CD4-positive, alpha-beta T cell (primary cell): ENCODE measurements at regions not wholly inside any gene's neighbourhood (a gene's known extent, or its start where the extent isn't known, plus 50 kb on each side); places are given as distances from the start of the nearest gene placed in this dataset.
"Not testable (repeated sequence)": the region's sequence is repeated elsewhere in the genome, so short reads cannot be mapped to it uniquely, and the experiment has no call there.

Source experiments
- ATAC-seq: fragments of 200-7000 bp; cut with Tn5 transposase; one replicate; pipeline ENCODE4 v1.10.0; 2022; ENCODE audit warnings: mild to moderate bottlenecking; ENCODE audit not compliant: poor library complexity
- CTCF ChIA-PET: fragments of 350-600 bp; sonication (Branson Sonifier 250); formaldehyde crosslinking; loops from one replicate; lab custom pipeline; 2021; ENCODE audit warnings: antibody characterized with exemption, inconsistent platforms; lab: Charles Lee
- POLR2A ChIA-PET: fragments of 350-600 bp; sonication (Branson Sonifier 250); formaldehyde crosslinking; loops from one replicate; lab custom pipeline; 2021; ENCODE audit warnings: antibody characterized with exemption, inconsistent platforms; lab: Charles Lee
- DNase-seq, 14 experiments: peaks; one replicate each; pipeline ENCODE4 v3.0.0-alpha.2; 2013 to 2020; ENCODE audit warnings: mixed read lengths in 2 of 14
- H3K27ac ChIP-seq, 2 donors: one replicate each; pipeline versions ENCODE4 v1.5.1 to v1.7.0; 2013; ENCODE audit warnings: low read length in 2 of 2, low read depth in 1 of 2, mild to moderate bottlenecking in 1 of 2
- H3K27me3 ChIP-seq, 2 experiments: 1 replicate in 1 of 2; 2 replicates in 1 of 2; pipeline versions ENCODE4 v1.6.1 to v1.7.0; 2013; ENCODE audit warnings: low read length in 2 of 2, control low read depth in 1 of 2, mild to moderate bottlenecking in 1 of 2, moderate library complexity in 1 of 2; ENCODE audit not compliant: insufficient read depth in 2 of 2, control insufficient read depth in 1 of 2
- H3K36me3 ChIP-seq: one replicate; pipeline ENCODE4 v1.6.1; 2013; ENCODE audit warnings: low read length, control low read depth; ENCODE audit not compliant: insufficient read depth
- H3K4me1 ChIP-seq: one replicate; pipeline ENCODE4 v1.6.1; 2013; ENCODE audit warnings: low read length, control low read depth; ENCODE audit not compliant: insufficient read depth
- H3K4me3 ChIP-seq: one replicate; pipeline ENCODE4 v1.5.1; 2013; ENCODE audit warnings: mild to moderate bottlenecking, low read length, moderate library complexity
- H3K9me3 ChIP-seq, 2 experiments: 1 replicate in 1 of 2; 2 replicates in 1 of 2; pipeline versions ENCODE4 v1.6.1 to v1.7.0; 2013; ENCODE audit warnings: low read length in 2 of 2, mild to moderate bottlenecking in 2 of 2, control low read depth in 1 of 2, moderate library complexity in 1 of 2; ENCODE audit not compliant: control insufficient read depth in 1 of 2, insufficient read depth in 1 of 2
- H3K27ac Mint-ChIP-seq: one replicate; pipeline ENCODE4 v1.8.0; 2020; ENCODE audit warnings: mixed read lengths
- H3K27me3 Mint-ChIP-seq: one replicate; pipeline ENCODE4 v1.8.0; 2021; ENCODE audit warnings: mixed read lengths
- H3K36me3 Mint-ChIP-seq: one replicate; pipeline ENCODE4 v1.8.0; 2021; ENCODE audit warnings: low read depth, mixed read lengths
- H3K4me1 Mint-ChIP-seq: one replicate; pipeline ENCODE4 v1.8.0; 2021; ENCODE audit warnings: low read depth, mixed read lengths
- H3K4me3 Mint-ChIP-seq: one replicate; pipeline ENCODE4 v1.8.0; 2020; ENCODE audit warnings: mild to moderate bottlenecking, mixed read lengths
- H3K9me3 Mint-ChIP-seq: one replicate; pipeline ENCODE4 v1.8.0; 2020; ENCODE audit warnings: mixed read lengths
- intact Hi-C, 2 experiments: fragments of 100-400 bp; cut with DNase I in 1 of 2; cut with micrococcal nuclease in 1 of 2; formaldehyde crosslinking; loops; one replicate each; pipeline versions ENCODE4 v1.15.1 to v1.9.0; 2023 to 2025; cut with DNase I, micrococcal nuclease

- H3K9me3 ChIP-seq, H3K4me3 Mint-ChIP-seq, ATAC-seq, H3K27ac Mint-ChIP-seq, H3K4me3 ChIP-seq, DNase-seq, H3K27me3 Mint-ChIP-seq, POLR2A ChIA-PET, H3K36me3 ChIP-seq, intact Hi-C loops, H3K36me3 Mint-ChIP-seq, H3K27me3 ChIP-seq, H3K4me1 ChIP-seq, CTCF ChIA-PET, H3K27ac ChIP-seq, H3K4me1 Mint-ChIP-seq, H3K9me3 Mint-ChIP-seq: not testable (repeated sequence)
Observed at GRCh38 chr6:57898850-57899249, 581.4 kb downstream of the PRIM2 start.

- H3K9me3 Mint-ChIP-seq, H3K27ac ChIP-seq, CTCF ChIA-PET, POLR2A ChIA-PET, H3K4me1 ChIP-seq, H3K27me3 Mint-ChIP-seq, H3K27me3 ChIP-seq, intact Hi-C loops, H3K9me3 ChIP-seq, H3K4me1 Mint-ChIP-seq, H3K27ac Mint-ChIP-seq, H3K4me3 Mint-ChIP-seq, H3K36me3 ChIP-seq, H3K4me3 ChIP-seq, ATAC-seq, H3K36me3 Mint-ChIP-seq, DNase-seq: not testable (repeated sequence)
Observed at GRCh38 chr6:57900687-57901399, 583.4 kb downstream of the PRIM2 start.

- DNase-seq, H3K4me1 Mint-ChIP-seq, H3K27me3 Mint-ChIP-seq, H3K4me3 Mint-ChIP-seq, CTCF ChIA-PET, H3K9me3 ChIP-seq, H3K4me1 ChIP-seq, H3K27me3 ChIP-seq, H3K36me3 Mint-ChIP-seq, H3K9me3 Mint-ChIP-seq, H3K27ac Mint-ChIP-seq, H3K36me3 ChIP-seq, intact Hi-C loops, POLR2A ChIA-PET, ATAC-seq, H3K27ac ChIP-seq, H3K4me3 ChIP-seq: not testable (repeated sequence)
Observed at GRCh38 chr6:57901445-57901844, 584.0 kb downstream of the PRIM2 start.

GRCh38 chr6:57904356-57904755 lies 586.9 kb downstream of the PRIM2 start:
- H3K4me3 Mint-ChIP-seq, DNase-seq, H3K27ac Mint-ChIP-seq, H3K27me3 ChIP-seq, CTCF ChIA-PET, H3K4me1 Mint-ChIP-seq, H3K9me3 ChIP-seq, H3K36me3 ChIP-seq, intact Hi-C loops, H3K27me3 Mint-ChIP-seq, H3K4me3 ChIP-seq, H3K36me3 Mint-ChIP-seq, H3K27ac ChIP-seq, H3K9me3 Mint-ChIP-seq, POLR2A ChIA-PET, ATAC-seq, H3K4me1 ChIP-seq: not testable (repeated sequence)

GRCh38 chr6:57915300-57915699 lies 597.9 kb downstream of the PRIM2 start:
- H3K9me3 ChIP-seq, ATAC-seq, H3K27ac ChIP-seq, H3K27me3 Mint-ChIP-seq, DNase-seq, CTCF ChIA-PET, H3K4me3 ChIP-seq, H3K4me3 Mint-ChIP-seq, H3K4me1 ChIP-seq, H3K9me3 Mint-ChIP-seq, H3K4me1 Mint-ChIP-seq, intact Hi-C loops, H3K27me3 ChIP-seq, H3K27ac Mint-ChIP-seq, H3K36me3 ChIP-seq, POLR2A ChIA-PET: not testable (repeated sequence)
- H3K36me3 Mint-ChIP-seq = peaks cover 10% of the 10 kb centered on the region

DNA sequence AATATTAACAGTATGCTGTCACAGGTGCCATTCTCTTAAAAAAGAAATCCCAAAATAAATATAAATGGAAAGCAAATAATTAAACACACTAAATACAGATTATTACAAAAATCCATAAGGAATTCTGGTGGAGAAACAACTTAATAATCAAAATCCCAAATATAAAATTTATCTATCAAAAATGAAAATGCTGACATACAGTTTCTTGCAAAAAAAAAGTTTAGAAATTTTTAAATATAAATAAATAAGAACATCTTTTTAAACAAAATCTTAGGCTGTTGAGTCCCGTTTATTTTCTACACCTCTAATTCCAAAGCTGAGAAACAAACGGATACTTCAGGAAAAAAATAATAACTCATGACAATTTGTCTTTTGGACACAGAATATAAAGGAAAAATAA lies 625.5 kb downstream of the PRIM2 start:
- H3K9me3 Mint-ChIP-seq, CTCF ChIA-PET, DNase-seq, H3K4me3 ChIP-seq, H3K9me3 ChIP-seq, H3K27ac ChIP-seq, H3K27ac Mint-ChIP-seq, H3K36me3 ChIP-seq, H3K4me3 Mint-ChIP-seq, intact Hi-C loops, H3K27me3 ChIP-seq, H3K4me1 ChIP-seq, POLR2A ChIA-PET, H3K4me1 Mint-ChIP-seq, ATAC-seq, H3K27me3 Mint-ChIP-seq: not testable (repeated sequence)
- peaks cover 28% of the 10 kb centered on the region for H3K36me3 Mint-ChIP-seq

GRCh38 chr6:57946084-57946768 lies 628.8 kb downstream of the PRIM2 start:
- H3K36me3 Mint-ChIP-seq = peaks cover 49% of the 10 kb centered on the region

More at GRCh38 chr6:57946084-57946768, 628.8 kb downstream of the PRIM2 start:
- H3K4me1 ChIP-seq, H3K4me1 Mint-ChIP-seq, H3K27me3 ChIP-seq, CTCF ChIA-PET, H3K27me3 Mint-ChIP-seq, H3K4me3 ChIP-seq, POLR2A ChIA-PET, H3K27ac ChIP-seq, DNase-seq, intact Hi-C loops, H3K4me3 Mint-ChIP-seq, H3K27ac Mint-ChIP-seq, H3K9me3 Mint-ChIP-seq, H3K36me3 ChIP-seq, ATAC-seq, H3K9me3 ChIP-seq: not testable (repeated sequence)
